Activated T-helper 2 cell treated with anti-CD3 and anti-CD28 coated beads, Interferon-gamma antibody, Interleukin-2, Interleukin-4, amounts not matched to agents 10 μg/mL and 5 μg/mL and 100 μg/mL, durations not matched to agents 14 hours and 24 hours and 36 hours (primary cell): ENCODE measurements at regions not wholly inside any gene's neighbourhood (a gene's known extent, or its start where the extent isn't known, plus 50 kb on each side); places are given as distances from the start of the nearest gene placed in this dataset.
"Not testable (repeated sequence)": the region's sequence is repeated elsewhere in the genome, so short reads cannot be mapped to it uniquely, and the experiment has no call there.

Experiments used
- DNase-seq: peaks from one replicate; pipeline ENCODE4 v3.0.0; 2021; ENCODE audit warnings: low spot score
- H3K27ac Mint-ChIP-seq: one replicate; pipeline ENCODE4 v1.8.0; 2021; ENCODE audit warnings: mixed read lengths
- H3K27me3 Mint-ChIP-seq: one replicate; pipeline ENCODE4 v1.8.0; 2021; ENCODE audit warnings: low read depth, mixed read lengths
- H3K36me3 Mint-ChIP-seq: one replicate; pipeline ENCODE4 v1.8.0; 2021; ENCODE audit warnings: low read depth, mixed read lengths
- H3K4me1 Mint-ChIP-seq: one replicate; pipeline ENCODE4 v1.8.0; 2021; ENCODE audit warnings: low read depth, mixed read lengths
- H3K4me3 Mint-ChIP-seq: one replicate; pipeline ENCODE4 v1.8.0; 2021; ENCODE audit warnings: low read depth, mild to moderate bottlenecking, moderate library complexity, mixed read lengths
- H3K9me3 Mint-ChIP-seq: one replicate; pipeline ENCODE4 v1.8.0; 2021; ENCODE audit warnings: mixed read lengths
- intact Hi-C: fragments of 100-400 bp; cut with micrococcal nuclease; formaldehyde crosslinking; loops from one replicate; pipeline ENCODE4 v1.15.1; 2023

DNA sequence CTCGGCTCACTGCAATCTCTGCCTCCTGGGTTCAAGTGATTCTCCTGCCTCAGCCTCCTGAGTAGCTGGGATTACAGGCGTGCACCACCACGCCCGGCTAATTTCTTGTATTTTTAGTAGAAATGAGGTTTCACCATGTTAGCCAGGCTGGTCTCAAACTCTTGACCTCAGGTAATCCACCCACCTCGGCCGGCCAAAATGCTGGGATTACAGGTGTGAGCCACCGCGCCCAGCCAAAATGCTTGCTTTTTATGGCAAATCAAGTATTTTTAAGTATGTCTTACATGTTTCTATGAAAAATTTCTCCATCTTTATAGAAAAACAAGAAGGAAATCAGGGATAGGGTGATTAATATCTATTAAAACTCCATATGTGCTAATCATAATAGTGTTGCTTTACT, 959.1 kb downstream of the EPHA4 start:
- DNase-seq, H3K36me3 Mint-ChIP-seq, H3K9me3 Mint-ChIP-seq, H3K27ac Mint-ChIP-seq, H3K4me3 Mint-ChIP-seq, H3K4me1 Mint-ChIP-seq, intact Hi-C loops, H3K27me3 Mint-ChIP-seq: not testable (repeated sequence)

DNA sequence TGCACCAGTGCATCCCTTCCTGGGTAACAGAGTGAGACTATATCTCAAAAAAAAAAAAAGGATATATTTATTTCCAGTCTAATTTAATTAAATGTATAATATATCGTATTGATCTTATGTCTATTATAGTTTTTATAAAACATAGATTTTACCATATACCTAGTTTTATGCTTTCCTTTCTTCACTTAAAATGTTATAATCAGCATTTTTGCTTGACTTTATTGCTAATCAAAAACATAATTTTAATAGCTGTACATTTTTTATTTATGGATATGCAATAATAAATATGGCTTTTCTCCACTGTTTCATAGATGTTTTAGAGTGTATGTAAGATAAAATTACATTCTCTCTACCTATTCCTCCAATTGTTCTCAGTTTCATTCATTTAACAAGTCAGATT, 958.0 kb downstream of the EPHA4 start:
- Mint-ChIP-seq H3K27me3 (no peaks in the 10 kb centered on the region), H3K9me3 (no peaks in the 10 kb centered on the region), H3K4me1 (no peaks in the 10 kb centered on the region), H3K27ac (no peak overlapping the region), H3K36me3 (no peaks in the 10 kb centered on the region), H3K4me3 (no peak overlapping the region)
- DNase-seq: no peak
- intact Hi-C loops: no loop called here

DNA sequence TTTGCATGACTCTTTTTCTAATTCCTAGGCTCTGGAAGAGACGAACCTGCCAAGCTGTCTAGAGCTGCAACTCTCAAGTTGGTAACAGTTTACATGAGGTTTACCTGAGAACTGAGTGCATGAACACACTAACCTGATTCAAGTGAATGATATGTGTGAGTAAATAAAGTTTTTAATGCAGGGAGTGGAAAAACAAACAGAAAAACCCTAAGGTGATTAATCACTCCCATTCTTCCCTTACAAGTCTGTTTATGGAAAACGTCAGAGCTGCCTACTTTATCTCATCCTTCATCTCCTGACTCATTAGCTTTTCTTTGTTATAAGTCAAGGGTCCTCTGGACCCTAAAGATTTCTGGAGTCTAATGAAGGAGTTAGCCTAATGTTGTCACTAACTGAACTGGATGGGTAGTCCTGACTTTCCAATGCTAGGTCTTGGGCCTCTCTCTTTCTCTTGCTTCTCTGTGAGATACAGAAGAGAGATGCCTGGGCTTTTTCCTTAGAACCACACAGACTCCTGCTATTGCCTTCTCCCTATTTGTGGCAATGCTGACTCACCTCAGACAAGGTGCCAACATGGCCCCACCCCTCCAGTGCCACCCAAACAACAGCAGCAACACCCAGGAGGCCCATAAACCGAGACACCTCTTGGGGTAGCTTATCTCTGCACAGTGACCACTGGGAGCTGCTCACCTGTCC, 952.4 kb downstream of the EPHA4 start:
- intact Hi-C loops: no loop called here
- Mint-ChIP-seq H3K27ac (no peak overlapping the region), H3K27me3 (no peaks in the 10 kb centered on the region), H3K9me3 (no peaks in the 10 kb centered on the region), H3K36me3 (no peaks in the 10 kb centered on the region), H3K4me3 (no peak overlapping the region), H3K4me1 (no peaks in the 10 kb centered on the region)
- no peak for DNase-seq

DNA sequence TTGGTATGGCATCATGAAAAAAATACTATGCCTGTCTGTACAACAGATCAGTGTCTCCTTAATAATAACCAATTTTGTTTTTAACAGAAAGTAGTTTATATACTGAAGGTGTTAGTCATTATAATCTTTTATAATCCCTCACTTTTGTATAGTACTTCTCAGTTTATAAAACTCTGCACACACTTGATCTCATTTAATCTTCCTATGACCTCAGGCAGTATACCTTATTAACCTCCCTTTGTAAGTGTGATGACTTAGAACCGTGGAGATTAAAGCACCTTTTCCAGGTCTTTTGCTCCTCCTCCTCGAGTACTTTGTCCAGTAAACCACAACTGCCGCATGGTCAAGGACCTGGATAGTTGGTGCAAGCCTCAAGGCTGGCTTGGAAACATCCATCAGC, 945.5 kb downstream of the EPHA4 start:
- Mint-ChIP-seq H3K27ac (no peak overlapping the region), H3K4me1 (no peaks in the 10 kb centered on the region), H3K27me3 (no peaks in the 10 kb centered on the region), H3K36me3 (no peaks in the 10 kb centered on the region), H3K9me3 (no peaks in the 10 kb centered on the region), H3K4me3 (no peak overlapping the region)
- intact Hi-C loops: no loop called here
- DNase-seq: no peak

DNA sequence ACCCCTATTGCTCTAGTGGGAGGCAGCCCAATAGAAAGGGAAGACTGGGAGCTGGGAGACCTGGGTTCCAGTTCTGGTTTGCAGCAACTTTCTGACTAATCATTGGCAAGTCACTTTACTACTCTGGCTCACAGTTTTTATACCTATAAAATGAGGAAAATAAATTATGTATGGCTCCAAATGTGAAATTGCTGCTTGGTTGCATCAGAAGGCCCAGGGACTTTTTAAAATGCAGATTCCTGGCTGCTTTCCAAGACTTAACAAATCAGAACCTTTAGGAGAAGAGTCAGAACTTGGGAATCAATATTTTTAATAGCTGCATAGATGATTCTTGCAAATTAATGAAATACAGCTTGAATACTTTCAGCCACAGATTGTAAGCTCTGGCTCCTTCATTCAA, 943.9 kb downstream of the EPHA4 start:
- no peak overlapping the region for H3K4me3 Mint-ChIP-seq
- no peaks in the 10 kb centered on the region for H3K9me3 Mint-ChIP-seq

DNA sequence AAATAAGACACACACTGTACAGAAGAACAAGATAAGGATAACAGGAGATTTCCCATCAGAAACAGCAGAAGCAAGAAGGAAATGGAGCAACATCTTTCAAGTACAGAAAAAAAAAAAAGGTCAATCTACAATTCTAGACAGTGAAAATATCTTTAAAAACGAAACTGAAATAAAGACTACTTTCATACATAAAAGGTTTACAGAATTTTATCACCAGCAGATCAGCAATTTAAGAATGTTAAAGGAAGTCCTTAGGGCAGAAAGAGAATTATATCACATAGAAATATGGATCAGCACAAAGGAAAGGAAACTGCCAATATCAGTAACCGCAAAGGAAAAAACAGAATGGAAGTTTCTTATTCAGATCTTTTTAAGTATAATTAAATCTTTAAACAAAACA, 931.0 kb downstream of the EPHA4 start:
- Mint-ChIP-seq H3K27me3 (no peaks in the 10 kb centered on the region), H3K4me3 (no peak overlapping the region), H3K36me3 (no peaks in the 10 kb centered on the region), H3K4me1 (peaks cover 5% of the 10 kb centered on the region), H3K27ac (no peak overlapping the region), H3K9me3 (no peaks in the 10 kb centered on the region)
- intact Hi-C loops: no loop called here
- DNase-seq: no peak

More for the DNA sequence above, 943.9 kb downstream of the EPHA4 start:
- Mint-ChIP-seq H3K4me1 (no peaks in the 10 kb centered on the region), H3K36me3 (no peaks in the 10 kb centered on the region), H3K27me3 (no peaks in the 10 kb centered on the region), H3K27ac (no peak overlapping the region)
- intact Hi-C loops: no loop called here
- DNase-seq: no peak

DNA sequence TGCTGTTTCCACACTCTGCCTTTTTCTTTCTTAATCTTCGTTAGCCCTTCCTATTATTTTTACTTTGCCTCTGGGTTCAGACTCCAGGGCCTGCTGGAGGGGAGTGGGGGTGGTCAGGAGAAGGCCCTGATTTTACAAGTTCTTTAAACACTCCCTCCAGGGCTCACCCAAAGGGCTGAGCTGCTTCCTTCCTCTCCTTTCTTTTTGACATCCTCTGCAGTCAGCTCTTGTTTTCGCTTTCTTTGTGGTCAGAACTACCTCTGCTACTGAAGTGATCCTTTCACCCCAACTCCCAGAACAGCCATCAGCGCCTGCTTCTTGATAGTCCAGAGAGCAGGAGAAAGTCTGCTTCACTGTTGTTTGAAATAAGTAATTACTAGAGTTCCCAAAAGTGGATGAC, 925.7 kb downstream of the EPHA4 start:
- Mint-ChIP-seq H3K27me3 (no peaks in the 10 kb centered on the region), H3K4me1 (peaks cover 4% of the 10 kb centered on the region), H3K27ac (no peak overlapping the region), H3K9me3 (no peaks in the 10 kb centered on the region), H3K4me3 (no peak overlapping the region), H3K36me3 (no peaks in the 10 kb centered on the region)
- DNase-seq: no peak
- intact Hi-C loops: no loop called here

DNA sequence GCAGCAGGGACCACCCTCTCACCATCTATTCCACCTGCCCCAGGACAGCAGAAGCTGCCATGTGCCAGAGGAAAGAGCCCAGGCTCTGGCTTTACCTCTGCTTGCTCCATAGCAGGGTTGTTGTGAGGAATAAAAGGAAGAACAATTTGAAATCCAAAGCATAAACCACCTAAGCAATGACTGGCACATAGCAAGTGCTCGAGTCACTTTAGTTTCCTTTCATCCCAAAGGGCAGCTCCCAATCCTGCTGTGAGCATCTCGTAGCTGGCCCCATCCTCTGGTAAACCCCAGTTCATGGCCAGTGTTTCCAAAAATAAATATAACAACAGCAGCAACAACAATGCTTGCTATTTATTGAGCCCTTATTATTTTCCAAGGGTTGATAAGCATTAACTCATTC, 923.5 kb downstream of the EPHA4 start:
- Mint-ChIP-seq H3K27me3 (no peaks in the 10 kb centered on the region), H3K9me3 (no peaks in the 10 kb centered on the region), H3K27ac (no peak overlapping the region), H3K4me3 (no peak overlapping the region), H3K4me1 (peaks cover 4% of the 10 kb centered on the region), H3K36me3 (no peaks in the 10 kb centered on the region)
- DNase-seq: no peak
- intact Hi-C loops: no loop called here

DNA sequence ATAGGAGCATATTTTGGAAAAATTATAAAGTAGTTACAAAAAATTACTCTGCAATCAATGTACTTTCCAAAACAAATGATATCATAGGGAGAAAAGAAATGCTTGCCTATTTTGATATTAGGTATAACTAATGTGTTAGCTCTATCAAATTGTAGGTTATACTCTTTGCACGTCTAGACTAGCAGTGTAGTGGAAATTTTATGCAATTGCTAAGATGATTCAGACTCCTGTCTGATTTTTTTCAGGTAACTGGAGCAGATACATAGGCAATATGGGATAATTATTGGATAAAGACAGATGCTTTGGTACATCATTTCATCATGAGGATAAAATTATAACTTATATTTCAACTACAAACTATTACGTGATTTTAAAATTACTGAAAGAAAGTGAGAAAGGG, 918.3 kb downstream of the EPHA4 start:
- intact Hi-C loops: no loop called here
- H3K4me3 Mint-ChIP-seq: no peak overlapping the region
- H3K36me3 Mint-ChIP-seq: no peaks in the 10 kb centered on the region
- H3K4me1 Mint-ChIP-seq: no peaks in the 10 kb centered on the region
- no peak overlapping the region for H3K27ac Mint-ChIP-seq
- no peaks in the 10 kb centered on the region for H3K27me3 Mint-ChIP-seq
- H3K9me3 Mint-ChIP-seq: no peaks in the 10 kb centered on the region
- no peak for DNase-seq

DNA sequence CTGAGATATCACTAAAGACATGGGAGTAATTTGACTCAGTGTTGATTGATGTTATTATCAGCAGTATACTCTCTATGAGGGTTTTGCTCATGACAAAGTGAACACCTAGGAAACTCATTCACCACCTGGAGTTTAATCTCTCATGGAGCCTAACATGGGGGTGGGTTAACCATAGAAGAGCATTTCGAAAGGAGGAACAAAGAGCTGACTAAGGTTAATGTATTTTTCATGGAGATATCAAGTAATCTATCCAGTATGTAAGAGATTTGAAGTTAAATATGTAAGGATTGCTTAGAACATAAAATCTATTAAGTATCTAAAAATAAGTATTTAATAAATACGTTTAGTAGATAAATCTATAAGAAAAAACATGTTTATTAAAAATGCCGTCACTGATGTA, 917.8 kb downstream of the EPHA4 start:
- Mint-ChIP-seq H3K4me3 (no peak overlapping the region), H3K4me1 (no peaks in the 10 kb centered on the region), H3K27ac (no peak overlapping the region), H3K36me3 (no peaks in the 10 kb centered on the region), H3K27me3 (no peaks in the 10 kb centered on the region), H3K9me3 (no peaks in the 10 kb centered on the region)
- intact Hi-C loops: no loop called here
- DNase-seq: no peak

DNA sequence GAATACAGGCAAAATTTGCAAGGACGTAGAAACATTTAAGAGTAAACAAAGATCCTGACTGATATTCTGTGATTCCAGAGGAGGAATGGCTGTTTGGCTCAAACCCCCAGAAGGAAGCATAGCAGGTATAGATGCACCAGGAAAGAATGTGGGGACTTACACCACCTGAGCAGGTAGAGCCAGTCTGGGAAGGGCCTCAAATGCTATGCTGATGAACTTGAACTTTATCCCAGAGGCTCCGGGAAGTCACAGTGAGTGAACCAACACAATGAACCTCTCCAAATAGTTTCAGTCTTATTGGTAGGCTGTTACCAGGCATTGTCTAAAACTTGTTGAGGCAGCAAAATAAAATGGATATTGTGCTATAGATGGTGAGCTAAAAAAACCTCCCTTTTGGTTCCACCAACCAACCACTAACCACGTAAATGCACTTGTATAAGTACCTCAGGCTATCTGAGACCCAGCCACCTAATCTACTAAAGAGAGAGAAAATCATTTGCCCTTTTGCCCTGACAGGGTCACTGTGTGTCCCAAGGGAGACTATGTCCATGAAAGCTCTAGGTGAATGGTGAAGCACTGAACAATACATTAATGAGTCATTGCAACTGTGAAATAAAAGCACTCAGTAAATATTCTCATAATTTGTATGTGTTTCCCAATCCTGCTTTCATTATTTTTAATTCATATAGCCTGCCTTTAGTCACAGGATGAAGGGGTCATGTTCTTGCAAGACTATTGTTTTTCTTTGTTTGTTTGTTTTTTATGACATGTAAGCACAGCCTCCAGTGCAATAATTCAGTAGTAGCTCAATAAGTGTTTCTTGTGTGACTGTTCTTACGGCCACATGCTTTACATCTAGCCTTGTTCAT, 911.6 kb downstream of the EPHA4 start:
- Mint-ChIP-seq H3K36me3 (no peaks in the 10 kb centered on the region), H3K27ac (no peak overlapping the region), H3K4me1 (no peaks in the 10 kb centered on the region), H3K27me3 (no peaks in the 10 kb centered on the region), H3K9me3 (no peaks in the 10 kb centered on the region), H3K4me3 (no peak overlapping the region)
- no peak for DNase-seq
- intact Hi-C loops: no loop called here

DNA sequence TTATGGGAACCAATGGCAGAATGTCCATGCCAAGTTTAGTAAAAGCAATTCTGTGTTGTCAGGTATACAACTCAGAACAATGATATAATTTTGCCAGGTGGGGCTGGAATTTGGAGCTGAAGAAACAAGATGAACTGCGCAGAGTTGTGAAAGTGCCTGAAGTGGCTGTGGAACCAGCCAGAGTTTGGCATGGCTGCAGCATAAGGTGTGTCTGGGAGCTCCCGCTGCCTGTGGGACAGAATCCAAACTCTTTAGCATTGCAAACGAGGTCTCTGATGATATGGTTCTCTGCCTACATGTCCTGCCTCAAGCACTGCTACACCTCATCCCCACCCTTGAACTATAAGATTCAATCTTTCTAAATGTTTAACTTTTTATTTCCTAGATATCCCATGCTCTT, 909.7 kb downstream of the EPHA4 start:
- no peak overlapping the region for H3K4me3 Mint-ChIP-seq
- H3K4me1 Mint-ChIP-seq: no peaks in the 10 kb centered on the region
- intact Hi-C loops: no loop called here
- H3K9me3 Mint-ChIP-seq: no peaks in the 10 kb centered on the region
- no peak for DNase-seq
- H3K36me3 Mint-ChIP-seq: no peaks in the 10 kb centered on the region
- H3K27ac Mint-ChIP-seq: no peak overlapping the region
- H3K27me3 Mint-ChIP-seq: no peaks in the 10 kb centered on the region

DNA sequence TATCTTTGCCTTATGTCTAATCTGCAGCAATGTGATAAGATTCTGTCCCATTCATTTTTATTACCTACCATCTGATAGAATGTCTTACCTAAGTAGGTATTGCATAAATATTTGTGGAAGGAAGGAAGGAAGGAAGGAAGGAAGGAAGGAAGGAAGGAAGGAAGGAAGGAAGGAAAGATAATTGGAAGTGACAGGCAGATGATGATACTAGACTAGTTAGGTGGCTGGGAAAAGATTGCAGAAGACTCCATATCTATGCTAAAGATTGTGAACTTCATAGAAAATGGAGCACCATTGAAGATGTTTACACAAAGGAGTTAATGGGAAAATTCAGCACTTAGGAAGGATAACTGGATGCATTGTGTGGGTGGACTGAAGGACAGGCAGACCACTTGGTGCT, 909.0 kb downstream of the EPHA4 start:
- H3K9me3 Mint-ChIP-seq: no peaks in the 10 kb centered on the region
- H3K4me1 Mint-ChIP-seq: no peaks in the 10 kb centered on the region
- no peak for DNase-seq
- intact Hi-C loops: no loop called here
- no peak overlapping the region for H3K27ac Mint-ChIP-seq
- no peaks in the 10 kb centered on the region for H3K36me3 Mint-ChIP-seq
- no peak overlapping the region for H3K4me3 Mint-ChIP-seq
- H3K27me3 Mint-ChIP-seq: no peaks in the 10 kb centered on the region
